Astrocyte of the spinal cord (primary cell): ENCODE measurements at regions not wholly inside any gene's neighbourhood (a gene's known extent, or its start where the extent isn't known, plus 50 kb on each side); places are given as distances from the start of the nearest gene placed in this dataset.

Experiments
- DNase-seq: peaks from one replicate; pipeline ENCODE4 v3.0.0; 2011; ENCODE audit warnings: low read depth, low spot score
- H3K4me3 ChIP-seq: 2 replicates; pipeline ENCODE4 v1.5.1; 2011; ENCODE audit warnings: low read depth, mild to moderate bottlenecking, low read length, moderate library complexity
- CTCF ChIP-seq: IDR thresholded peaks from 2 replicates; pipeline ENCODE4 v1.5.1; 2012; ENCODE audit warnings: low read depth, mild to moderate bottlenecking, low read length, inconsistent platforms
- in situ Hi-C: cut with HindIII; loops from 2 replicates; pipeline ENCODE4 v1.10.0; 2017; ENCODE audit warnings: low sequenced_read_pairs

GRCh38 chr14:95375539-95376109 is 55.9 kb upstream of the CLMN start:
- DNase-seq = no peak
- in situ Hi-C loops = no loop called here
- no peak for TF ChIP-seq CTCF
- H3K4me3 ChIP-seq = no peak overlapping the region

- no peak for TF ChIP-seq CTCF
- in situ Hi-C loops = no loop called here
- H3K4me3 ChIP-seq = no peak overlapping the region
- no peak for DNase-seq
Observed at GRCh38 chr14:95374239-95374997, 54.7 kb upstream of the CLMN start.

- DNase-seq = no peak
- TF ChIP-seq CTCF = no peak
- in situ Hi-C loops = no loop called here
- no peak overlapping the region for H3K4me3 ChIP-seq
Observed at GRCh38 chr14:95370076-95370475, 50.4 kb upstream of the CLMN start.
